Breast epithelium (tissue), 3 donors: ENCODE measurements at regions not wholly inside any gene's neighbourhood (a gene's known extent, or its start where the extent isn't known, plus 50 kb on each side); places are given as distances from the start of the nearest gene placed in this dataset.

Experiments
- CTCF ChIP-seq, 3 donors: fragments of 450-650 bp; IDR thresholded peaks; one replicate each; pipeline ENCODE4 v1.5.1; 2016 to 2017; ENCODE audit warnings: antibody characterized with exemption in 3 of 3, mild to moderate bottlenecking in 3 of 3, moderate library complexity in 3 of 3
- POLR2A ChIP-seq: fragments of 450-650 bp; IDR thresholded peaks from one replicate; pipeline ENCODE4 v1.6.1; 2016; ENCODE audit warnings: antibody characterized with exemption, mild to moderate bottlenecking, moderate library complexity
- POLR2AphosphoS5 ChIP-seq, 3 donors: sonication (generic); formaldehyde crosslinking; IDR thresholded peaks; one replicate each; pipeline ENCODE4 v1.6.1; 2017; ENCODE audit warnings: antibody characterized with exemption in 3 of 3

GRCh38 chr5:173720286-173720952 lies 104.0 kb upstream of the BOD1 start:
- TF ChIP-seq CTCF (IDR thresholded peaks at IDR 0.05) (no peak), POLR2A (no peak), POLR2AphosphoS5 (IDR thresholded peaks at IDR 0.05) (no peak)
